ENCODE measurements at regions not wholly inside any gene's neighbourhood (a gene's known extent, or its start where the extent isn't known, plus 50 kb on each side); places are given as distances from the start of the nearest gene placed in this dataset.
A peak's percentile ranks its signal among the peaks of the same experiment; 100 is the strongest.

GRCh38 chr9:81410201-81410600 is 279.1 kb downstream of the TLE1 start:
- Mint-ChIP-seq H3K36me3 (ENCODE audit: insufficient read depth, unreplicated experiment) (no peaks in the 10 kb centered on the region), H3K27ac (ENCODE audit: unreplicated experiment) (no peak overlapping the region), H3K4me1 (ENCODE audit: low read depth, unreplicated experiment) (no peaks in the 10 kb centered on the region), H3K4me3 (ENCODE audit: low read depth, unreplicated experiment) (no peak overlapping the region), H3K9me3 (ENCODE audit: low read depth, unreplicated experiment) (no peaks in the 10 kb centered on the region), H3K27me3 (ENCODE audit: unreplicated experiment) (no peaks in the 10 kb centered on the region)
- CTCF ChIA-PET = no interaction called here
- TF ChIP-seq CTCF (IDR thresholded peaks at IDR 0.05; ENCODE audit: unreplicated experiment) = no peak
- BruUV-seq (replicated peaks) = no TSS peak
- peak; percentile 19 for DNase-seq
- intact Hi-C loops (cut with micrococcal nuclease; ENCODE audit: unreplicated experiment) = loop anchor here (10.0 kb wide), 1 partner anchor 55 kb away; no protein-coding TSS in a partner anchor

- Mint-ChIP-seq H3K4me3 (ENCODE audit: low read depth, unreplicated experiment) (no peak overlapping the region), H3K9me3 (ENCODE audit: low read depth, unreplicated experiment) (peaks cover 2% of the 10 kb centered on the region), H3K27ac (ENCODE audit: unreplicated experiment) (no peak overlapping the region), H3K4me1 (ENCODE audit: low read depth, unreplicated experiment) (no peaks in the 10 kb centered on the region), H3K36me3 (ENCODE audit: insufficient read depth, unreplicated experiment) (no peaks in the 10 kb centered on the region), H3K27me3 (ENCODE audit: unreplicated experiment) (no peaks in the 10 kb centered on the region)
- CTCF ChIA-PET = no interaction called here
- no TSS peak for BruUV-seq (replicated peaks)
- intact Hi-C loops (cut with micrococcal nuclease; ENCODE audit: unreplicated experiment) = no loop called here
- TF ChIP-seq CTCF (IDR thresholded peaks at IDR 0.05; ENCODE audit: unreplicated experiment) = no peak
- DNase-seq = no peak
Measured at GRCh38 chr9:81408951-81409350, 280.4 kb downstream of the TLE1 start.

GRCh38 chr9:81404931-81405598 is 284.3 kb downstream of the TLE1 start:
- no peak for DNase-seq
- Mint-ChIP-seq H3K9me3 (ENCODE audit: low read depth, unreplicated experiment) (peaks cover 2% of the 10 kb centered on the region), H3K27me3 (ENCODE audit: unreplicated experiment) (no peaks in the 10 kb centered on the region), H3K27ac (ENCODE audit: unreplicated experiment) (no peak overlapping the region), H3K36me3 (ENCODE audit: insufficient read depth, unreplicated experiment) (no peaks in the 10 kb centered on the region), H3K4me1 (ENCODE audit: low read depth, unreplicated experiment) (no peaks in the 10 kb centered on the region), H3K4me3 (ENCODE audit: low read depth, unreplicated experiment) (no peak overlapping the region)
- intact Hi-C loops (cut with micrococcal nuclease; ENCODE audit: unreplicated experiment) = no loop called here
- no peak for TF ChIP-seq CTCF (IDR thresholded peaks at IDR 0.05; ENCODE audit: unreplicated experiment)
- no TSS peak for BruUV-seq (replicated peaks)
- CTCF ChIA-PET = interaction anchor here (0.7 kb wide), 1 partner anchor 11 kb away, joined by 3 read pairs; no protein-coding TSS in a partner anchor

GRCh38 chr9:81397481-81398381 is 291.6 kb downstream of the TLE1 start:
- intact Hi-C loops (cut with micrococcal nuclease; ENCODE audit: unreplicated experiment) = loop anchor here (10.0 kb wide), 1 partner anchor 187 kb away; no protein-coding TSS in a partner anchor
- no peak for DNase-seq
- TF ChIP-seq CTCF (IDR thresholded peaks at IDR 0.05; ENCODE audit: unreplicated experiment) = no peak
- no peak overlapping the region for H3K27ac Mint-ChIP-seq (ENCODE audit: unreplicated experiment)
- H3K4me1 Mint-ChIP-seq (ENCODE audit: low read depth, unreplicated experiment) = no peaks in the 10 kb centered on the region
- peaks cover under 1% of the 10 kb centered on the region for H3K9me3 Mint-ChIP-seq (ENCODE audit: low read depth, unreplicated experiment)
- no peaks in the 10 kb centered on the region for H3K27me3 Mint-ChIP-seq (ENCODE audit: unreplicated experiment)
- no TSS peak for BruUV-seq (replicated peaks)
- no peak overlapping the region for H3K4me3 Mint-ChIP-seq (ENCODE audit: low read depth, unreplicated experiment)
- CTCF ChIA-PET = no interaction called here
- H3K36me3 Mint-ChIP-seq (ENCODE audit: insufficient read depth, unreplicated experiment) = no peaks in the 10 kb centered on the region
